GM12891 (cell line): ENCODE measurements at regions not wholly inside any gene's neighbourhood (a gene's known extent, or its start where the extent isn't known, plus 50 kb on each side); places are given as distances from the start of the nearest gene placed in this dataset.

Source experiments
- POLR2A ChIP-seq: IDR thresholded peaks from 2 replicates; pipeline ENCODE4 v1.6.1; 2011; ENCODE audit warnings: low read depth, low read length, control low read depth
- POLR2AphosphoS5 ChIP-seq: IDR thresholded peaks from 2 replicates; pipeline ENCODE4 v1.6.1; 2011; ENCODE audit warnings: low read depth, low read length, control low read depth

- no peak for TF ChIP-seq POLR2AphosphoS5
- no peak for TF ChIP-seq POLR2A
Measured at GRCh38 chr12:43277651-43278540, 274.1 kb downstream of the ADAMTS20 start.
